RKO (cell line): ENCODE measurements at regions not wholly inside any gene's neighbourhood (a gene's known extent, or its start where the extent isn't known, plus 50 kb on each side); places are given as distances from the start of the nearest gene placed in this dataset.

Experiments
- DNase-seq: peaks from one replicate; pipeline ENCODE4 v3.0.0-alpha.2; 2016; ENCODE audit warnings: low spot score

DNA sequence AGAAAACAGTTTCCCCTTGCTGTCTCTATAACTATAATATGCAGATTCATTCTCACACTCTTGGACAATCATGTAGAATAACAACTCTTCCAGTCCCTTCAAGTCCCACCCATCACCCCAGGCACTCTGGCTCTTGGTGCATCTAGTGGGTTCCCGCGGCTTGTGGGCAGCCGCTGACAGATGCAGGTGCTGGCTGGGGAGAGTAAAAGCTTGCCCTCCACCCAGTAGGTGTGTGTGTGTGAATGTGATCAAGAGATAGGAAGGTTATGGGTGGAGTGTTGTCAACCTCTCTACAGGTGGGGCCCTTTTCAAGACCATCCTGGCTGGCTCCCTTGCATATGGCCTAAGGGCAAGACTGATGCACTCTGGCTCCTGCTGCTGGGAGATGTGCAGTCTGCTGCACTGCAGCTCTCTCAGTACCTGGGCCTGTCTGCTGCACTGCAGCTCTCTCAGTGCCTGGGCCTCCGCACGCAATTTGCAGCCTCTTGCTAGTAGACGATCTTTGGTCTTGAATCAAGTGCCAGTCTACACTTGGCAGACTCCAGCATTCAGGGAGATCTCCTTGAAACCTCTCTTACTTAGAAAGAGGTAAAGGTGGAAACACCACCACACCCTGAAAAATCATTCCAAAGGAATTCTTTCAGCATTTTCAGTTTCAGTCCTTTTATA is 189.7 kb upstream of the GDNF start:
- no peak for DNase-seq

- peak; percentile 3 for DNase-seq
Observed at GRCh38 chr5:38023799-38024198, 184.0 kb upstream of the GDNF start.

- no peak for DNase-seq
Observed at GRCh38 chr5:38023371-38023770, 183.5 kb upstream of the GDNF start.

DNA sequence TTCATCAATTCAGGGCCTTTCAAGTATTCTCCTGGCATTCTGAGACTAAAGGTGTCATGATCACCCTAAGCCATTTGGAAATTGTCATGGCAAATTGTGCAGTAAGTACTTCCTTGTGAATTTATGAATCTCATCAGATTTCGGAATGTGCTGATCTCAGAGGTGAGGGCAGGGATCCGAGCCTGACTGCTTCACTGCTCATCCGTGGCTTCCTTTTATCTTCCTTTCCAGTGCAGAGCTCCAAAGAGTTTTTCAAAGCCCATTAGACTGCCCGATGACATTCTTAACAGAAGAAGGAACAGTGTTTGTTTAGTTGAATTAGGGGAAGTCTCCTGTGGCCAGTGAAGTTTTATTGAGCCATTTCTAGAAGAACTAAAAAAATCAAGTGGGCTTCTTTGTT is 182.8 kb upstream of the GDNF start:
- no peak for DNase-seq

DNA sequence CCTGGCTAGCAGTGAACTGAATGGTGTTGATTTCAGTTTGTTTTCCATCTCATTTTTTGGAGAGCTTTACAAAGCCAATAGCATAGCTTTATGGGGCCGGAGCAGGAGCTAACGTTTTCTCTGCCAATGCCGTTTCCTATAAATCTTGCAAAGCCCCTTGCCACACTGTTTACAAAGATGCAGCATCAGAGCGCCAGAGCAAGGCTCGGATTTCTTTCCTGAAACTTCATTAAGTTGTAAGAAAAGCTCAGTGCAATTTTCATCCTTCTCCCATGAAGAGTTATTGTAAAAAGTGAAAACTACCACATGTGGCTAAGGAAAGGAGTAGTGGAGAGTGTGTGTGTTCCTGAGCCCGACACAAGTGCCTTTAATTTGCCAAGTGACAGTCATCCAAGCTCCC is 178.2 kb upstream of the GDNF start:
- DNase-seq, result no peak

DNA sequence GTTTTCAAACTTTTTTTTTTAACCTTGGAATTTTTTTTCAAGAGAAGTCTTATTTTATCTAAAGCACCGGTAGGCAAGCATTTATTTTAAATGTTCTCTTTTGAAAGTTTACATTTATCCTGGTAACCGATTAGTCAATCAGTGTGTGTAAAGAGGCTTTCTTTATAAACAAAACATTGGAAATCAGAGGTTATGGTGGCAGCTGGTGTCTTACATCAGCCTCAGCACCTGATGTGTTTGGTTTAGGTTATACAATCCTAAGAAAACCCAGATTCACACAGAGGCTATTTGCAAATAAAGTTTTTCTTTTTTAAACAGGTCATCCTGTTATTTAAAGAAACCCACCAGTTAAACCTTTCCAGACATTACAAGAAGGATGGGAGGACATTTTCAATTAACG is 173.3 kb upstream of the GDNF start:
- no peak for DNase-seq

- no peak for DNase-seq
Observed at GRCh38 chr5:38011668-38012188, 171.9 kb upstream of the GDNF start.

DNA sequence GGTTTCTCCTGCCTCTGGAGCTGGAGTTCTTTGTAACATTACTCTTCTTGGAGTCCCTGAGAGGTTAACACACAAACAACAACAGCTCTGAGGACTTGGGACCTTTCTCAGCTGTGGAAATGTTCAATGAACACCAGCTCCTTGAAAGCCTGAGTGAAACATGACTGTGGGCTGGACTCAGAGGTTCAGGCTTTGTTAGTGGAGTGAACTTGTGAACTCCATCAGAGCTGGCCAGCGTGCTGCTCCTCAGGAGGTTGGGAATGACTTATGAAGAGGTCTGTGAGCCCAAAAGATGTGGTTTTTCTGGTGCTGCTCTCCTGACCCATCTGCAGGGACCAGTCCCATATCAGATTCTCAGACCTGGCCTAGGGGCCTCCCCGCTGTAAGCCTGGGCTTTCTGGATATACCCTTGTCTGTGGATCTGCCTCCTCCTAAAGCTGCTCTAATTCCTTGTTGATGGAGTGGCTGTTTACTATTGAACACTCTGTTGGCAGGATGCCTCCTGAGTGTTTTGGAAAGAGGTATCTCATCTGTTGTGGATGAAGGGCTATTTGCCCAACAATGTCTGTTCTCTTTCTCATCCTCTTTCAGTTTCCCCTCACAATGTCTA is 170.0 kb upstream of the GDNF start:
- DNase-seq, result no peak

DNA sequence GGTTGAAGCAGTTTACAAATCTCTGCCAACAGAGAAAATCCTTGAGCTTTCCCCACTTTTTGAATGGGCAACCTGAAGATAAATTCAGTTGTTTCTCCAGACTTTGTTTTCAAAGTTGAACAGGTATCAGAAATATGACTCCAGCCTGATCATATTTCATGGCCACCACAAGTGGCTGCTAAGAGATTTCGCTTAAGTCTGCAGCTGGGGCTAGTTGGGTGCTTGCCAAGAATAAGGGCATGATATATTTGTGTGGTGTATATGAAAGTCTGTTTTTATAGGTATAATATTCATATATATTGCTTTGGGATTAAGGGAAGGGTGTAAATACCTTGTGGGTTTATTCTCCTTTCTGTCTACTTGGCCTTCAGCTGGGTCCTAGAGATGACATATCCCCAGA is 168.4 kb upstream of the GDNF start:
- DNase-seq, result no peak

GRCh38 chr5:37999593-37999992 is 159.8 kb upstream of the GDNF start:
- DNase-seq, result no peak

- DNase-seq, result no peak
Observed at GRCh38 chr5:37996918-37997317, 157.1 kb upstream of the GDNF start.

GRCh38 chr5:37994729-37995128 is 154.9 kb upstream of the GDNF start:
- no peak for DNase-seq

DNA sequence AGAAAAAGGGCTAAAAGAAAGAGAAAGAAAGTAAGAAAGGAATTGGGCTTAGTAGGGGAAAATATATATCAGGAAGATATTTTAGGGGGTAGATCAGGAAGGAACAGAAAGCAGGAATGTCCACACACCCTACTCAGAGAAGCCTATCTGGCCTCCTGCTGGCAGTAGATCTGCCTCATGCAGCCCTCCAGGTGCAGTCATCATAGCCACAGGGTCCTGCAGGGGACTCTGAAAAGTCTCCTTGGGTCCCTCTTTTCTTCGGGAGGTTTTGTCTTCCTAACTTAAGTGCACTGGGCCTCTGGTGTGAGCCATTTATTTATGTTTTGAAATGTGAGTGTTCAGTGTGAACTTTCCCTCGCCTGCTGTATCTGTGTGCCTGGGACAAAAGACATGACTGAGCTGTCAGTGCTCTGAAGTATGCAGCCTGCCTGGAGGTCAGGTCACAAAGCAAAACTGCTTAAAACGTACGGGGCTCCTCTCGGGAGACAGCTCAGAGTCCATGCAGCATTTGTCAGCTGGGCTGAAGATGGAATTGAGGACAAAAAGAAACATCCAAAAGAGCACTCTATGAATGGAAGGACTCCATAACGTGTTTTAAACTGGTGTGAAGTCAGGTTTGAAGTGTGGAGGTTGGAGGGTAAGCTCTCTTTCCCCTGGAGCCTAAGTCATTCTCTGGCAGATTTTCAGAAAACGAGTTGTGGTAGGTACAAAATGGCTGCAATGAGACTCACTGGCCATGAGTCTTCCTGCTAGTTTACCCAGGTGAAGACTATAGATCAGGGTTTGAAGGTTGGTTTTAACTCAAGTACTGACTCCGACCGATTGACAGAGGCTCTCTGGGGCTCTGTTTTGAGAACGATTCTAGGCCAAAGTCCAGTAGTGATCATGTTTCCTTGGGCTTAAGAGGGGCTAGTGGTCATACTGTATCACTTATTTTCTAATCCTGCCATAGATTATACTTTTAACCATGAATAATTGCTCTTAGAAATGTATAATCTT is 151.8 kb upstream of the GDNF start:
- DNase-seq, result no peak

DNA sequence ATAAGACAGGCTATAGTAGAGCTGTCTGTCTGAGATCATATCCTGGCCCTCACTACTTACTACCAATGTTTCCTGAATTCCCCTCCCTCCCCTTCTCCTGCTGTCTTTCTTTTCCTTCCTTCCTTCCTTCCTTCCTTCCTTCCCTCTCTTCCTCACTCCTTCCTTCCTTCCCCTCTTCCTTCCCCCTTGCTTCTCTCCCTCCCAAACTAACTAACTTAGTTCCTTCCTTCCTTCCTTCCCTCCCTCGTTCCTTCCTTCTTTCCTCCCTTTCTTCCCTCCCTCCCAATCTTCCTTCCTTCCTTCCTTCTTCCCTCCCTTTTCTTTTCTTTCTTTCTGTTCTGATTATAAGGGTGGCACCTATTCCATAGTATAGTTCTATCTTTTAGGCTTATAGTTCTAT is 150.0 kb upstream of the GDNF start:
- no peak for DNase-seq

- no peak for DNase-seq
Observed at GRCh38 chr5:37988454-37989046, 148.7 kb upstream of the GDNF start.

DNA sequence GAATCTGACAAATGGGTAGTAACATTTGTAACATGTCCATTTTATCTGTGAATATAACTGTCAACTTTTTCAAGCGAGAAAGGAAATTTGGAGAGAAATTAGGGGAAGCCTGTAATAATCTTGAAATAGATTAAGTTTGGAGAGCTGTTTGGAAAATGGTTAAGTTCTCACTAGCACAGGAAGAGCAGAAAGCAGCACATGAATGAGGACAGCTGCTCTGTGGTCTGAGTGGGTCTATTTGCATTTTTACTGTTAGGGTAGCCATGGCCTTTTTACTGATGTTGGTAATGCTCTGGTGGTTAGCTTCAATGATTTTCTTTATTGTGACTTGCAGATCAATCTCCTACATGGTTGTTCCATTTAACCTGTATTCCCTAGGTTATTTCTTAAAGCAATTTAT is 144.5 kb upstream of the GDNF start:
- no peak for DNase-seq

DNA sequence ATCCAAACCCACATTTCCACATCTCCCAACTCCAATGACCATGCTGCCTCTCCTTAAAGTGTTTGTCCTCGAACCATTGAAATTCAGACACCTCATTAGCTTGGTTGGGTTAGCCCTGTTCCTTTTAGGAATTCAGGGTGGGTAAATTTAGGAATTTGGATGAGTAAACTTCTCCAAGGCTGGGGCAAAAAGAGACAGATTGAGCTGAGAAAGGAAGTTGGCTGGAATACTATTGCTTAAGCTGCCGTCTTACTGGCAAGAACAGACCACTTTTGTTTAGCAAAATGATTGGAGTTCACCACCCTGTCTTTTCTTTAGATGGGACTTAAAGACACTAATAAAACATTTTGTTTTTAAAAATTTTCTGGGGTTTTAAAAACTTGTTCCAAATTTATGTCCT is 143.6 kb upstream of the GDNF start:
- DNase-seq, result no peak

GRCh38 chr5:37979559-37979958 is 139.7 kb upstream of the GDNF start:
- no peak for DNase-seq

- DNase-seq, result no peak
Observed at GRCh38 chr5:37975531-37975930, 135.7 kb upstream of the GDNF start.

DNA sequence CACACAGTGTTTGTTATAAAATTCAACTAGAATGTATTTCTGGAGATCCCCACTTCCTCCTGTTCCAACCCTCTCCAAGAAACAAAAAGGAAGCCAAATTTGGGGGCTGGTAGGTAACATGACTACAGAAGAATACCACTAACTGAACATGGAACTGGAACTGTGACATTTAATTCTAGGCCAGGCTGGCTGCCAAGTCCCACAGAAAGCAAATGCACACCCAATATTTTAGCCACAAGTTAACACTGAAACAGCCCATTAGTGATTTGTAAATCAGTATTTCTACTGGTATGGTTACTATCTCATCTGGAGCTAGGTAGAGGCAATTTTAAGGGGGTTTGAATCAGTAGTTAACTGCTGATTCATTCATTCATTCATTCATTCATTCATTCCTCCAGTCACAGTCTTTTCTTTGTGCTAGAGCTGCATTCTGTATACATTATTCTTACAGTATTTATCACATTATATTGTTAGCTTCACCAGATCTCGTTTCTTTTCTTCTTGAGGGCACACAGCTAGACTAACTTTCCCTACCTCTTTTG is 131.7 kb upstream of the GDNF start:
- no peak for DNase-seq

DNA sequence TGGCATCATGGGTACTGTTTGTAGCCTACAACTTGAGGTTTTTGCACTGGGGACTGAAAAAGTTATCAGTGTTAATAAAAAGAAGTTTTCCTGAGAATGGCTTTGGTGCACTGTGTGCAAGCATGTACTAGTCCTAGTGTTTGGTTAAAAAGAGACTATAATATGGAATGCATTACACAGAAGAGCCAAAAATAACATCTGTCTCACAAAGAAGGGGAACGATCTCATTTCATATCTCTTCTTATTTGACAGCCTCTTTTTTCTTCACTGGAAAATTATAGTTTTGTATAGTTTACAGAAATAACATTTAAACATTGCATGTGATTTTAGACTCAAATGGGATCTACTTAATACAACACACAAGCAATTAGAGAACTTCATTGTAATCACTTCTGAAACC is 127.0 kb upstream of the GDNF start:
- no peak for DNase-seq

GRCh38 chr5:37966291-37966690 is 126.5 kb upstream of the GDNF start:
- DNase-seq, result no peak
